ENCODE measurements at regions not wholly inside any gene's neighbourhood (a gene's known extent, or its start where the extent isn't known, plus 50 kb on each side); places are given as distances from the start of the nearest gene placed in this dataset.

DNA sequence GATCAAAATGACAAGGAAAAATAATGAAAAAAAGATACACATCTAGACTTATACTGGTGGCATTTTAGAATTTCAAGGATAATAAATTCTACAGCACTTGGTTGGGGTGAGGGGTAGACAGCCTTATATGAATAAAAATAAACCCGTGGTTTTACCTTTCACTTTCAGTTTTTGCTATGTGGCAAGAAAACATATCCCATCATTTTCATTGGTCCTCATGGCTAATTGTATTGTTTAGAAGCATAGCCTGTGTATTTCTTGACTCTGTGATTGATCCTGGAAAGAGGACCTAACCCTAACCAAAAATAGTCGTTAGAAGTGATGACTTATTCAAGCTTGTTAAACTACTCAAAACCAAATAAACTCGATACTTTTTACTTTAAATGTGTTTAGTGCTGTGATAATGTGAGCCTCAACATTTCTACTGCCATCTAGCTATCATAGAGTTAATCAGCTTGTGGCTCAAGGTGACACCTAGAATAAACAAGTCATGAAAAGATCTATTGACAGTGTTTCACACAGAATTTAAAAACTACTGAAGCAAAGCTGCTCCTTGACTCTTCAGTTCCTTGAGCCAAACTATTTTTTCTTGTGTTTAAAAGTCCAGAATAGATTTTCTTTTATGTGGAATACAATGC is 153.3 kb upstream of the IZUMO3 start:
- TF ChIP-seq, protein P1, sequence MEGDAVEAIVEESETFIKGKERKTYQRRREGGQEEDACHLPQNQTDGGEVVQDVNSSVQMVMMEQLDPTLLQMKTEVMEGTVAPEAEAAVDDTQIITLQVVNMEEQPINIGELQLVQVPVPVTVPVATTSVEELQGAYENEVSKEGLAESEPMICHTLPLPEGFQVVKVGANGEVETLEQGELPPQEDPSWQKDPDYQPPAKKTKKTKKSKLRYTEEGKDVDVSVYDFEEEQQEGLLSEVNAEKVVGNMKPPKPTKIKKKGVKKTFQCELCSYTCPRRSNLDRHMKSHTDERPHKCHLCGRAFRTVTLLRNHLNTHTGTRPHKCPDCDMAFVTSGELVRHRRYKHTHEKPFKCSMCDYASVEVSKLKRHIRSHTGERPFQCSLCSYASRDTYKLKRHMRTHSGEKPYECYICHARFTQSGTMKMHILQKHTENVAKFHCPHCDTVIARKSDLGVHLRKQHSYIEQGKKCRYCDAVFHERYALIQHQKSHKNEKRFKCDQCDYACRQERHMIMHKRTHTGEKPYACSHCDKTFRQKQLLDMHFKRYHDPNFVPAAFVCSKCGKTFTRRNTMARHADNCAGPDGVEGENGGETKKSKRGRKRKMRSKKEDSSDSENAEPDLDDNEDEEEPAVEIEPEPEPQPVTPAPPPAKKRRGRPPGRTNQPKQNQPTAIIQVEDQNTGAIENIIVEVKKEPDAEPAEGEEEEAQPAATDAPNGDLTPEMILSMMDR (IDR thresholded peaks at IDR 0.05): no peak
- TF ChIP-seq POLR2AphosphoS5 (IDR thresholded peaks at IDR 0.05; ENCODE audit: low read depth, low read length): no peak
- no peak for TF ChIP-seq RAD21 (IDR thresholded peaks at IDR 0.05; ENCODE audit: low read length)
